T-helper 1 cell treated with Interleukin-12 subunit alpha and Interleukin-12 subunit beta and Interleukin-4 antibody, amounts not matched to agents 30 μg/mL and 1 μg/mL, for 36 hours (primary cell): ENCODE measurements at regions not wholly inside any gene's neighbourhood (a gene's known extent, or its start where the extent isn't known, plus 50 kb on each side); places are given as distances from the start of the nearest gene placed in this dataset.

Experiments used
- H3K27ac Mint-ChIP-seq: one replicate; pipeline ENCODE4 v1.8.0; 2021; ENCODE audit warnings: mild to moderate bottlenecking, mixed read lengths
- H3K27me3 Mint-ChIP-seq: one replicate; pipeline ENCODE4 v1.8.0; 2021; ENCODE audit warnings: low read depth, mixed read lengths
- H3K36me3 Mint-ChIP-seq: one replicate; pipeline ENCODE4 v1.8.0; 2021; ENCODE audit warnings: low read depth, mixed read lengths
- H3K4me1 Mint-ChIP-seq: one replicate; pipeline ENCODE4 v1.8.0; 2021; ENCODE audit warnings: low read depth, mixed read lengths
- H3K4me3 Mint-ChIP-seq: one replicate; pipeline ENCODE4 v1.8.0; 2021; ENCODE audit warnings: mild to moderate bottlenecking, moderate library complexity, mixed read lengths
- H3K9me3 Mint-ChIP-seq: one replicate; pipeline ENCODE4 v1.8.0; 2021; ENCODE audit warnings: mixed read lengths

DNA sequence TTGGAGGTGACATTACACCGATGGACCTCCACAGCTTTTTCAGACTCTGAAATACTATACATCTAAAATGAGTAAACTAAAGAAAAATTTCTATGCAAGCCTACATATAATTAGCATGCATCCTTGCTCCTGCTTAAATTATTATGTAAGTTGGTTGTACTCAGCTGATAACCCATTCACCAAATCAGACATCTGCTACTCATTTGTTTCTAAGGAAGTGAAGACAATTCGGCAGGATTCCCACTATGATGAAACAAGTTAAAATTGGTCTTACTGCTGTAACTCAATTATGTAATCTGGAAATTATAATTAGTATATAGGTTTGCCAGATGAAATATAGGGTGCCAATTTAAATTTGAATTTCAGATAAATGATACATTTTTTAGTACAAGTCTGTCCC is 59.5 kb upstream of the FGF13 start:
- H3K27me3 Mint-ChIP-seq, result no peaks in the 10 kb centered on the region
- H3K36me3 Mint-ChIP-seq, result no peaks in the 10 kb centered on the region
- no peaks in the 10 kb centered on the region for H3K9me3 Mint-ChIP-seq
- H3K27ac Mint-ChIP-seq, result no peak overlapping the region
- no peaks in the 10 kb centered on the region for H3K4me1 Mint-ChIP-seq
- no peak overlapping the region for H3K4me3 Mint-ChIP-seq

GRCh38 chrX:138769918-138770317 is 58.4 kb upstream of the FGF13 start:
- H3K9me3 Mint-ChIP-seq, result no peaks in the 10 kb centered on the region
- H3K27ac Mint-ChIP-seq, result no peak overlapping the region
- H3K36me3 Mint-ChIP-seq, result no peaks in the 10 kb centered on the region
- H3K4me1 Mint-ChIP-seq, result no peaks in the 10 kb centered on the region
- H3K4me3 Mint-ChIP-seq, result no peak overlapping the region
- H3K27me3 Mint-ChIP-seq, result no peaks in the 10 kb centered on the region

DNA sequence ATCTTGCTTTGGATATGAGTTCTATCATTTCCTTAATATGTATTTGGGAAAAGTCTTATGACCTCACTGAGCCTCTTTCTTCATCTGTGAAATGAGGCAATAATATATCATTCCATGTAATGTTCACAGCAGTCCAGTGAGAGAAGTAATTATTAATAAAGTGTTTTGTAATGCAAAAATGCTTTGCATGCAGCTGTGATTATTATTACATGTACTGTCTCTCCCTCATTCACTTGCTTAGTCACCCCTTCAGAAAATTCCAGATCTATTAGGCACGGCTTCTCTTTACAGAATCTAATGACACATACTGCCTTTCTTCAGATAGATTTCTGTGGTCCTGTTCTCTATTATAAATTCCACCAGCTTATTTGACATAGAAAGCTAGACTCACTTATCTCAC is 53.5 kb upstream of the FGF13 start:
- H3K27ac Mint-ChIP-seq, result no peak overlapping the region
- no peaks in the 10 kb centered on the region for H3K27me3 Mint-ChIP-seq
- no peaks in the 10 kb centered on the region for H3K4me1 Mint-ChIP-seq
- H3K36me3 Mint-ChIP-seq, result no peaks in the 10 kb centered on the region
- no peaks in the 10 kb centered on the region for H3K9me3 Mint-ChIP-seq
- no peak overlapping the region for H3K4me3 Mint-ChIP-seq

- no peaks in the 10 kb centered on the region for H3K4me1 Mint-ChIP-seq
- H3K27ac Mint-ChIP-seq, result no peak overlapping the region
- no peak overlapping the region for H3K4me3 Mint-ChIP-seq
- H3K27me3 Mint-ChIP-seq, result no peaks in the 10 kb centered on the region
- H3K36me3 Mint-ChIP-seq, result no peaks in the 10 kb centered on the region
- no peaks in the 10 kb centered on the region for H3K9me3 Mint-ChIP-seq
These were observed 52.2 kb upstream of the FGF13 start for GRCh38 chrX:138763761-138764160.

- Mint-ChIP-seq H3K27ac (no peak overlapping the region), H3K36me3 (no peaks in the 10 kb centered on the region), H3K4me1 (no peaks in the 10 kb centered on the region), H3K4me3 (no peak overlapping the region), H3K9me3 (no peaks in the 10 kb centered on the region), H3K27me3 (no peaks in the 10 kb centered on the region)
These were observed 49.9 kb upstream of the FGF13 start for GRCh38 chrX:138761380-138761779.
